K562 (cell line): ENCODE measurements at regions not wholly inside any gene's neighbourhood (a gene's known extent, or its start where the extent isn't known, plus 50 kb on each side); places are given as distances from the start of the nearest gene placed in this dataset.

ENCODE experiments used
- ETV5 ChIP-seq: sonication (generic); formaldehyde crosslinking; IDR thresholded peaks from 2 replicates; pipeline ENCODE4 v1.4.0; 2020; ENCODE audit warnings: low read depth, mild to moderate bottlenecking, missing genetic modification reagents
- TF ChIP-seq, protein P1 (sequence below): fragments of 200-600 bp; sonication (generic); IDR thresholded peaks from one replicate; pipeline ENCODE4 v1.6.1; 2012; ENCODE audit warnings: mild to moderate bottlenecking, low read depth, low read length, inconsistent platforms

GRCh38 chr5:152184266-152184665, 220.8 kb downstream of the NMUR2 start (continued):
- TF ChIP-seq, protein P1, sequence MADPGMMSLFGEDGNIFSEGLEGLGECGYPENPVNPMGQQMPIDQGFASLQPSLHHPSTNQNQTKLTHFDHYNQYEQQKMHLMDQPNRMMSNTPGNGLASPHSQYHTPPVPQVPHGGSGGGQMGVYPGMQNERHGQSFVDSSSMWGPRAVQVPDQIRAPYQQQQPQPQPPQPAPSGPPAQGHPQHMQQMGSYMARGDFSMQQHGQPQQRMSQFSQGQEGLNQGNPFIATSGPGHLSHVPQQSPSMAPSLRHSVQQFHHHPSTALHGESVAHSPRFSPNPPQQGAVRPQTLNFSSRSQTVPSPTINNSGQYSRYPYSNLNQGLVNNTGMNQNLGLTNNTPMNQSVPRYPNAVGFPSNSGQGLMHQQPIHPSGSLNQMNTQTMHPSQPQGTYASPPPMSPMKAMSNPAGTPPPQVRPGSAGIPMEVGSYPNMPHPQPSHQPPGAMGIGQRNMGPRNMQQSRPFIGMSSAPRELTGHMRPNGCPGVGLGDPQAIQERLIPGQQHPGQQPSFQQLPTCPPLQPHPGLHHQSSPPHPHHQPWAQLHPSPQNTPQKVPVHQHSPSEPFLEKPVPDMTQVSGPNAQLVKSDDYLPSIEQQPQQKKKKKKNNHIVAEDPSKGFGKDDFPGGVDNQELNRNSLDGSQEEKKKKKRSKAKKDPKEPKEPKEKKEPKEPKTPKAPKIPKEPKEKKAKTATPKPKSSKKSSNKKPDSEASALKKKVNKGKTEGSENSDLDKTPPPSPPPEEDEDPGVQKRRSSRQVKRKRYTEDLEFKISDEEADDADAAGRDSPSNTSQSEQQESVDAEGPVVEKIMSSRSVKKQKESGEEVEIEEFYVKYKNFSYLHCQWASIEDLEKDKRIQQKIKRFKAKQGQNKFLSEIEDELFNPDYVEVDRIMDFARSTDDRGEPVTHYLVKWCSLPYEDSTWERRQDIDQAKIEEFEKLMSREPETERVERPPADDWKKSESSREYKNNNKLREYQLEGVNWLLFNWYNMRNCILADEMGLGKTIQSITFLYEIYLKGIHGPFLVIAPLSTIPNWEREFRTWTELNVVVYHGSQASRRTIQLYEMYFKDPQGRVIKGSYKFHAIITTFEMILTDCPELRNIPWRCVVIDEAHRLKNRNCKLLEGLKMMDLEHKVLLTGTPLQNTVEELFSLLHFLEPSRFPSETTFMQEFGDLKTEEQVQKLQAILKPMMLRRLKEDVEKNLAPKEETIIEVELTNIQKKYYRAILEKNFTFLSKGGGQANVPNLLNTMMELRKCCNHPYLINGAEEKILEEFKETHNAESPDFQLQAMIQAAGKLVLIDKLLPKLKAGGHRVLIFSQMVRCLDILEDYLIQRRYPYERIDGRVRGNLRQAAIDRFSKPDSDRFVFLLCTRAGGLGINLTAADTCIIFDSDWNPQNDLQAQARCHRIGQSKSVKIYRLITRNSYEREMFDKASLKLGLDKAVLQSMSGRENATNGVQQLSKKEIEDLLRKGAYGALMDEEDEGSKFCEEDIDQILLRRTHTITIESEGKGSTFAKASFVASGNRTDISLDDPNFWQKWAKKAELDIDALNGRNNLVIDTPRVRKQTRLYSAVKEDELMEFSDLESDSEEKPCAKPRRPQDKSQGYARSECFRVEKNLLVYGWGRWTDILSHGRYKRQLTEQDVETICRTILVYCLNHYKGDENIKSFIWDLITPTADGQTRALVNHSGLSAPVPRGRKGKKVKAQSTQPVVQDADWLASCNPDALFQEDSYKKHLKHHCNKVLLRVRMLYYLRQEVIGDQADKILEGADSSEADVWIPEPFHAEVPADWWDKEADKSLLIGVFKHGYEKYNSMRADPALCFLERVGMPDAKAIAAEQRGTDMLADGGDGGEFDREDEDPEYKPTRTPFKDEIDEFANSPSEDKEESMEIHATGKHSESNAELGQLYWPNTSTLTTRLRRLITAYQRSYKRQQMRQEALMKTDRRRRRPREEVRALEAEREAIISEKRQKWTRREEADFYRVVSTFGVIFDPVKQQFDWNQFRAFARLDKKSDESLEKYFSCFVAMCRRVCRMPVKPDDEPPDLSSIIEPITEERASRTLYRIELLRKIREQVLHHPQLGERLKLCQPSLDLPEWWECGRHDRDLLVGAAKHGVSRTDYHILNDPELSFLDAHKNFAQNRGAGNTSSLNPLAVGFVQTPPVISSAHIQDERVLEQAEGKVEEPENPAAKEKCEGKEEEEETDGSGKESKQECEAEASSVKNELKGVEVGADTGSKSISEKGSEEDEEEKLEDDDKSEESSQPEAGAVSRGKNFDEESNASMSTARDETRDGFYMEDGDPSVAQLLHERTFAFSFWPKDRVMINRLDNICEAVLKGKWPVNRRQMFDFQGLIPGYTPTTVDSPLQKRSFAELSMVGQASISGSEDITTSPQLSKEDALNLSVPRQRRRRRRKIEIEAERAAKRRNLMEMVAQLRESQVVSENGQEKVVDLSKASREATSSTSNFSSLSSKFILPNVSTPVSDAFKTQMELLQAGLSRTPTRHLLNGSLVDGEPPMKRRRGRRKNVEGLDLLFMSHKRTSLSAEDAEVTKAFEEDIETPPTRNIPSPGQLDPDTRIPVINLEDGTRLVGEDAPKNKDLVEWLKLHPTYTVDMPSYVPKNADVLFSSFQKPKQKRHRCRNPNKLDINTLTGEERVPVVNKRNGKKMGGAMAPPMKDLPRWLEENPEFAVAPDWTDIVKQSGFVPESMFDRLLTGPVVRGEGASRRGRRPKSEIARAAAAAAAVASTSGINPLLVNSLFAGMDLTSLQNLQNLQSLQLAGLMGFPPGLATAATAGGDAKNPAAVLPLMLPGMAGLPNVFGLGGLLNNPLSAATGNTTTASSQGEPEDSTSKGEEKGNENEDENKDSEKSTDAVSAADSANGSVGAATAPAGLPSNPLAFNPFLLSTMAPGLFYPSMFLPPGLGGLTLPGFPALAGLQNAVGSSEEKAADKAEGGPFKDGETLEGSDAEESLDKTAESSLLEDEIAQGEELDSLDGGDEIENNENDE, result no peak
- no peak for TF ChIP-seq ETV5 (CRISPR knock-in tag)
